HepG2 (cell line): ENCODE measurements at regions not wholly inside any gene's neighbourhood (a gene's known extent, or its start where the extent isn't known, plus 50 kb on each side); places are given as distances from the start of the nearest gene placed in this dataset.
A peak's percentile ranks its signal among the peaks of the same experiment; 100 is the strongest.

Source experiments
- NFE2L1 ChIP-seq: sonication (generic); formaldehyde crosslinking; IDR thresholded peaks from 2 replicates; pipeline ENCODE4 v1.4.0; 2020; ENCODE audit warnings: missing genetic modification reagents, mild to moderate bottlenecking, borderline replicate concordance
- SAFB2 ChIP-seq: sonication (generic); formaldehyde crosslinking; IDR thresholded peaks from 2 replicates; pipeline ENCODE4 v1.5.1; 2020; ENCODE audit warnings: missing genetic modification reagents, low read depth, mild to moderate bottlenecking, borderline replicate concordance
- YEATS4 ChIP-seq: sonication (generic); formaldehyde crosslinking; IDR thresholded peaks from 2 replicates; pipeline ENCODE4 v1.4.0; 2020; ENCODE audit warnings: missing genetic modification reagents, borderline replicate concordance
- ZBTB26 ChIP-seq: IDR thresholded peaks from 2 replicates; pipeline ENCODE4 v1.6.1; 2016; ENCODE audit warnings: missing compliant biosample characterization, missing genetic modification reagents, borderline replicate concordance
- ZNF660 ChIP-seq: sonication (generic); formaldehyde crosslinking; IDR thresholded peaks from 2 replicates; pipeline ENCODE4 v1.5.1; 2020; ENCODE audit warnings: mild to moderate bottlenecking, low read depth, missing genetic modification reagents, borderline replicate concordance
- TF ChIP-seq, protein P1 (sequence below): sonication (generic); formaldehyde crosslinking; IDR thresholded peaks from 2 replicates; pipeline ENCODE4 v1.5.0; 2020; ENCODE audit warnings: mild to moderate bottlenecking, missing genetic modification reagents
- TF ChIP-seq, protein P2 (sequence below): sonication (generic); formaldehyde crosslinking; IDR thresholded peaks from 2 replicates; pipeline ENCODE4 v1.5.0; 2020; ENCODE audit warnings: missing genetic modification reagents
- TF ChIP-seq, protein P3 (sequence below): sonication (generic); formaldehyde crosslinking; IDR thresholded peaks from 2 replicates; pipeline ENCODE4 v1.4.0; 2020; ENCODE audit warnings: mild to moderate bottlenecking, missing genetic modification reagents

GRCh38 chr14:70254476-70254961, 65.8 kb upstream of the SLC8A3 start (continued):
- TF ChIP-seq ZBTB26 (CRISPR knock-in tag) (no peak), YEATS4 (CRISPR knock-in tag) (peak; percentile 70; the same call in 1 of the 2 replicates), ZNF660 (no peak), SAFB2 (CRISPR knock-in tag) (no peak), NFE2L1 (no peak)
- TF ChIP-seq, protein P1, sequence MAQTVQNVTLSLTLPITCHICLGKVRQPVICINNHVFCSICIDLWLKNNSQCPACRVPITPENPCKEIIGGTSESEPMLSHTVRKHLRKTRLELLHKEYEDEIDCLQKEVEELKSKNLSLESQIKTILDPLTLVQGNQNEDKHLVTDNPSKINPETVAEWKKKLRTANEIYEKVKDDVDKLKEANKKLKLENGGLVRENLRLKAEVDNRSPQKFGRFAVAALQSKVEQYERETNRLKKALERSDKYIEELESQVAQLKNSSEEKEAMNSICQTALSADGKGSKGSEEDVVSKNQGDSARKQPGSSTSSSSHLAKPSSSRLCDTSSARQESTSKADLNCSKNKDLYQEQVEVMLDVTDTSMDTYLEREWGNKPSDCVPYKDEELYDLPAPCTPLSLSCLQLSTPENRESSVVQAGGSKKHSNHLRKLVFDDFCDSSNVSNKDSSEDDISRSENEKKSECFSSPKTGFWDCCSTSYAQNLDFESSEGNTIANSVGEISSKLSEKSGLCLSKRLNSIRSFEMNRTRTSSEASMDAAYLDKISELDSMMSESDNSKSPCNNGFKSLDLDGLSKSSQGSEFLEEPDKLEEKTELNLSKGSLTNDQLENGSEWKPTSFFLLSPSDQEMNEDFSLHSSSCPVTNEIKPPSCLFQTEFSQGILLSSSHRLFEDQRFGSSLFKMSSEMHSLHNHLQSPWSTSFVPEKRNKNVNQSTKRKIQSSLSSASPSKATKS (CRISPR knock-in tag): no peak
- TF ChIP-seq, protein P2, sequence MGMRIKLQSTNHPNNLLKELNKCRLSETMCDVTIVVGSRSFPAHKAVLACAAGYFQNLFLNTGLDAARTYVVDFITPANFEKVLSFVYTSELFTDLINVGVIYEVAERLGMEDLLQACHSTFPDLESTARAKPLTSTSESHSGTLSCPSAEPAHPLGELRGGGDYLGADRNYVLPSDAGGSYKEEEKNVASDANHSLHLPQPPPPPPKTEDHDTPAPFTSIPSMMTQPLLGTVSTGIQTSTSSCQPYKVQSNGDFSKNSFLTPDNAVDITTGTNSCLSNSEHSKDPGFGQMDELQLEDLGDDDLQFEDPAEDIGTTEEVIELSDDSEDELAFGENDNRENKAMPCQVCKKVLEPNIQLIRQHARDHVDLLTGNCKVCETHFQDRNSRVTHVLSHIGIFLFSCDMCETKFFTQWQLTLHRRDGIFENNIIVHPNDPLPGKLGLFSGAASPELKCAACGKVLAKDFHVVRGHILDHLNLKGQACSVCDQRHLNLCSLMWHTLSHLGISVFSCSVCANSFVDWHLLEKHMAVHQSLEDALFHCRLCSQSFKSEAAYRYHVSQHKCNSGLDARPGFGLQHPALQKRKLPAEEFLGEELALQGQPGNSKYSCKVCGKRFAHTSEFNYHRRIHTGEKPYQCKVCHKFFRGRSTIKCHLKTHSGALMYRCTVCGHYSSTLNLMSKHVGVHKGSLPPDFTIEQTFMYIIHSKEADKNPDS: no peak
- TF ChIP-seq, protein P3, sequence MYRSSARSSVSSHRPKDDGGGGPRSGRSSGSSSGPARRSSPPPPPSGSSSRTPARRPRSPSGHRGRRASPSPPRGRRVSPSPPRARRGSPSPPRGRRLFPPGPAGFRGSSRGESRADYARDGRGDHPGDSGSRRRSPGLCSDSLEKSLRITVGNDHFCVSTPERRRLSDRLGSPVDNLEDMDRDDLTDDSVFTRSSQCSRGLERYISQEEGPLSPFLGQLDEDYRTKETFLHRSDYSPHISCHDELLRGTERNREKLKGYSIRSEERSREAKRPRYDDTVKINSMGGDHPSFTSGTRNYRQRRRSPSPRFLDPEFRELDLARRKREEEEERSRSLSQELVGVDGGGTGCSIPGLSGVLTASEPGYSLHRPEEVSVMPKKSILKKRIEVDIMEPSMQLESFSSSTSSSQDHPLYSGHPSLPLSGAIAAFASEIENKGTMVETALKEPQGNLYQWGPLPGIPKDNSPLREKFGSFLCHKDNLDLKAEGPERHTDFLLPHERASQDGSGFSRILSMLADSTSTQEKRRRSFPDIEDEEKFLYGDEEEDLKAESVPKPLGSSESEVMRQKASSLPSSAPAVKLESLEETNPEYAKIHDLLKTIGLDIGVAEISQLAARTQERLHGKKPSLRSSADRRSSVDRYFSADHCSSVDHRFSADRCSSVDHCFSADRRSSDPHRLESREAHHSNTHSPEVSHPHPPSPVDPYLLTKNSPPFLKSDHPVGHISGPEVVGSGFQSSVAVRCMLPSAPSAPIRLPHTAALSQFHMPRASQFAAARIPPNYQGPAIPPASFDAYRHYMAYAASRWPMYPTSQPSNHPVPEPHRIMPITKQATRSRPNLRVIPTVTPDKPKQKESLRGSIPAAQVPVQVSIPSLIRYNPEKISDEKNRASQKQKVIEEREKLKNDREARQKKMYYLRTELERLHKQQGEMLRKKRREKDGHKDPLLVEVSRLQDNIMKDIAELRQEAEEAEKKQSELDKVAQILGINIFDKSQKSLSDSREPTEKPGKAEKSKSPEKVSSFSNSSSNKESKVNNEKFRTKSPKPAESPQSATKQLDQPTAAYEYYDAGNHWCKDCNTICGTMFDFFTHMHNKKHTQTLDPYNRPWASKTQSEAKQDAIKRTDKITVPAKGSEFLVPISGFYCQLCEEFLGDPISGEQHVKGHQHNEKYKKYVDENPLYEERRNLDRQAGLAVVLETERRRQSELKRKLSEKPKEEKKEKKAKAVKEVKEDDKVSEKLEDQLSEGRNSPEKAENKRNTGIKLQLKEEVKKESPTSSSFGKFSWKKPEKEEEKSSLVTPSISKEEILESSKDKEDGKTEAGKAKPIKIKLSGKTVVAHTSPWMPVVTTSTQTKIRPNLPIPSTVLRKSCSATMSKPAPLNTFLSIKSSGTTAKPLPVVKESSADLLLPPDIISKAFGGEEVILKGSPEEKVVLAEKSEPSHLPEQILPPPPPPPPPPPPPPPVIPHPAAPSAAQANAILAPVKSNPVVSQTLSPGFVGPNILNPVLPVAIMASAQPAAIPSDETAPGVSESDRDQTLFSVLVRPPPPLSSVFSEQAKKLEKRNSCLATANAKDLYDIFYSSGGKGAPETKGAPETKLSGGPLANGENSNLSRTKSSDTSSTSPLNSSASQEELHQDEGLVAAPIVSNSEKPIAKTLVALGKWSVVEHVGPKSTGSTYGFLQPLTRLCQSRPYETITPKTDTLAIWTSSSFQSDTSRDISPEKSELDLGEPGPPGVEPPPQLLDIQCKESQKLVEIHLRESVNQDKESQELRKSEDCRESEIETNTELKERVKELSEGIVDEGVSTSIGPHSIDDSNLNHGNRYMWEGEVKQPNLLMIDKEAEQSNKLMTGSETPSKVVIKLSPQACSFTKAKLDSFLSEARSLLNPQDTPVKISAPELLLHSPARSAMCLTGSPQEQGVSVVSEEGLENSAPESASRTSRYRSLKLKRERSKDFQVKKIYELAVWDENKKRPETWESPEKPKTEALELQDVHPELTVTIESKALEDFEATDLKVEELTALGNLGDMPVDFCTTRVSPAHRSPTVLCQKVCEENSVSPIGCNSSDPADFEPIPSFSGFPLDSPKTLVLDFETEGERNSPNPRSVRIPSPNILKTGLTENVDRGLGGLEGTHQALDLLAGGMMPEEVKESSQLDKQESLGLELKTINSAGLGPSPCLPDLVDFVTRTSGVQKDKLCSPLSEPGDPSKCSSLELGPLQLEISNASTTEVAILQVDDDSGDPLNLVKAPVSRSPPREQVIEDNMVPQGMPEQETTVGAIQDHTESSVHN (CRISPR knock-in tag): no peak
